ENCODE measurements at regions not wholly inside any gene's neighbourhood (a gene's known extent, or its start where the extent isn't known, plus 50 kb on each side); places are given as distances from the start of the nearest gene placed in this dataset.
"Not testable (repeated sequence)": the region's sequence is repeated elsewhere in the genome, so short reads cannot be mapped to it uniquely, and the experiment has no call there.

GRCh38 chr2:194021130-194021529, 1635.9 kb upstream of the SLC39A10 start:
- not testable (repeated sequence) for DNase-seq

- DNase-seq: no peak
Observed at GRCh38 chr2:194020155-194020554, 1636.9 kb upstream of the SLC39A10 start.

GRCh38 chr2:194015751-194016150, 1641.3 kb upstream of the SLC39A10 start:
- DNase-seq: no peak

GRCh38 chr2:194014639-194015038, 1642.4 kb upstream of the SLC39A10 start:
- no peak for DNase-seq

- DNase-seq: no peak
Observed at GRCh38 chr2:194004590-194005206, 1652.3 kb upstream of the SLC39A10 start.

GRCh38 chr2:194003911-194004310, 1653.1 kb upstream of the SLC39A10 start:
- DNase-seq: no peak

GRCh38 chr2:194002699-194003368, 1654.2 kb upstream of the SLC39A10 start:
- no peak for DNase-seq

GRCh38 chr2:193990868-193991267, 1666.2 kb upstream of the SLC39A10 start:
- DNase-seq: no peak

GRCh38 chr2:193989645-193990044, 1667.4 kb upstream of the SLC39A10 start:
- DNase-seq: no peak

- DNase-seq: no peak
Observed at GRCh38 chr2:193988784-193989183, 1668.2 kb upstream of the SLC39A10 start.

- DNase-seq: no peak
Observed at GRCh38 chr2:193985272-193985671, 1671.8 kb upstream of the SLC39A10 start.

GRCh38 chr2:193980599-193980998, 1676.4 kb upstream of the SLC39A10 start:
- DNase-seq: no peak

GRCh38 chr2:193973781-193974180, 1683.2 kb upstream of the SLC39A10 start:
- DNase-seq: no peak

- DNase-seq: no peak
Observed at GRCh38 chr2:193966590-193966989, 1690.4 kb upstream of the SLC39A10 start.

GRCh38 chr2:193965263-193965662, 1691.8 kb upstream of the SLC39A10 start:
- DNase-seq: no peak

- no peak for DNase-seq
Observed at GRCh38 chr2:193963472-193964119, 1693.4 kb upstream of the SLC39A10 start.

GRCh38 chr2:193946806-193947205, 1710.2 kb upstream of the SLC39A10 start:
- no peak for DNase-seq

- DNase-seq: no peak
Observed at GRCh38 chr2:193943406-193943960, 1713.5 kb upstream of the SLC39A10 start.

GRCh38 chr2:193935114-193935513, 1721.9 kb upstream of the SLC39A10 start:
- no peak for DNase-seq

GRCh38 chr2:193929131-193929530, 1727.9 kb upstream of the SLC39A10 start:
- no peak for DNase-seq

- DNase-seq: no peak
Observed at GRCh38 chr2:193907561-193907960, 1712.8 kb upstream of the TMEFF2 start.

- no peak for DNase-seq
Observed at GRCh38 chr2:193900292-193900691, 1705.6 kb upstream of the TMEFF2 start.

GRCh38 chr2:193895226-193895625, 1700.5 kb upstream of the TMEFF2 start:
- no peak for DNase-seq

GRCh38 chr2:193894081-193894480, 1699.3 kb upstream of the TMEFF2 start:
- no peak for DNase-seq

Measured in activated CD4-positive, alpha-beta T cell treated with anti-CD3 and anti-CD28 coated beads for 4 hours (primary cell).